ENCODE measurements at regions not wholly inside any gene's neighbourhood (a gene's known extent, or its start where the extent isn't known, plus 50 kb on each side); places are given as distances from the start of the nearest gene placed in this dataset.

DNA sequence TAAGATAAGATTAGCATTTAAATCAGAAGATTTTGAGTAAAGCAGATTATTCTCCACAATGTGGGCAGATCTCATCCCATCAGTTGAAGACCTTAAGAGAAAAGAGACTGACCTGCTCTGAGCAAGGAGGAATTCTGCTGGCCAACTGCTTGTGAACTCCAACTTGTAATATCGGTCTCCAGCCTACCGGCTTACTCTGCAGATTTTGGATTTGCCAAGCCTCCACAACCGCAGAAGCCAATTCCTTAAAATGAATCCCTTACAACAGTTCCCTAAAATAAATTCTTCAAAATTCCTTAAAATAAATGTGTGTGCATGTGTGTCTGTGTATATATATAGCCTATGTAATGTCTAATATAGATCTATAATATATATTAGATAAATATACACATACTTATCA, 107.4 kb upstream of the KLF13 start:
- Histone ChIP-seq H4K20me1 (replicated peaks; ENCODE audit: control insufficient read depth, extremely low read depth, insufficient read depth, low read length) (no peaks in the 10 kb centered on the region), H3K36me3 (ENCODE audit: control insufficient read depth in 2 of 2, extremely low read depth in 1 of 2, insufficient read depth in 2 of 2, low read length in 2 of 2) (no peaks in the 10 kb centered on the region), H3K4me2 (ENCODE audit: insufficient read depth, low read length) (no peak overlapping the region), H3K4me1 (ENCODE audit: control insufficient read depth, extremely low read depth, insufficient read depth, low read length) (peaks cover 9% of the 10 kb centered on the region), H3K9ac (replicated peaks; ENCODE audit: extremely low read depth, insufficient read depth, low read length) (no peak overlapping the region), H3K79me2 (ENCODE audit: control insufficient read depth, insufficient read depth, low read length) (no peaks in the 10 kb centered on the region), H3K9me1 (replicated peaks; ENCODE audit: control insufficient read depth, extremely low read depth, insufficient read depth, low read length) (no peaks in the 10 kb centered on the region), H2AFZ (ENCODE audit: low read depth, low read length) (no peak overlapping the region), H3K27ac (ENCODE audit: insufficient read depth, low read depth, low read length) (no peak overlapping the region), H3K27me3 (ENCODE audit: control insufficient read depth in 2 of 2, insufficient read depth in 2 of 2, low read length in 2 of 2) (peaks cover 14 to 19% of the 10 kb centered on the region in 2 experiments), H3K4me3 (replicated peaks in 1 of 3; ENCODE audit: insufficient read depth in 1 of 3, low read depth in 1 of 3, low read length in 3 of 3) (no peak overlapping the region), H3K9me3 (replicated peaks; ENCODE audit: control insufficient read depth, insufficient read depth, low read length) (no peaks in the 10 kb centered on the region)
- CTCF ChIA-PET = interaction anchor here (0.6 to 1.5 kb wide), 2 partner anchors 148 to 270 kb away, joined by 3 to 4 read pairs; no protein-coding TSS in a partner anchor
- no peak for FAIRE-seq
- DNase-seq (ENCODE audit: low read depth, low spot score) = no peak
- BruUV-seq (replicated peaks) = no TSS peak
- dilution Hi-C loops (cut with MboI; ENCODE audit: extremely low pct_ligation_motif_present, low sequenced_read_pairs) = loop anchor here (25.0 kb wide), 2 partner anchors 93 to 268 kb away; no protein-coding TSS in a partner anchor
- TF ChIP-seq GATA2 (IDR thresholded peaks at IDR 0.05; ENCODE audit: insufficient read depth, insufficient read length, low read depth, low read length) = no peak
- TF ChIP-seq JUN (IDR thresholded peaks at IDR 0.05; ENCODE audit: borderline replicate concordance, insufficient read depth, insufficient read length, low read depth) = no peak
- TF ChIP-seq, protein P1, sequence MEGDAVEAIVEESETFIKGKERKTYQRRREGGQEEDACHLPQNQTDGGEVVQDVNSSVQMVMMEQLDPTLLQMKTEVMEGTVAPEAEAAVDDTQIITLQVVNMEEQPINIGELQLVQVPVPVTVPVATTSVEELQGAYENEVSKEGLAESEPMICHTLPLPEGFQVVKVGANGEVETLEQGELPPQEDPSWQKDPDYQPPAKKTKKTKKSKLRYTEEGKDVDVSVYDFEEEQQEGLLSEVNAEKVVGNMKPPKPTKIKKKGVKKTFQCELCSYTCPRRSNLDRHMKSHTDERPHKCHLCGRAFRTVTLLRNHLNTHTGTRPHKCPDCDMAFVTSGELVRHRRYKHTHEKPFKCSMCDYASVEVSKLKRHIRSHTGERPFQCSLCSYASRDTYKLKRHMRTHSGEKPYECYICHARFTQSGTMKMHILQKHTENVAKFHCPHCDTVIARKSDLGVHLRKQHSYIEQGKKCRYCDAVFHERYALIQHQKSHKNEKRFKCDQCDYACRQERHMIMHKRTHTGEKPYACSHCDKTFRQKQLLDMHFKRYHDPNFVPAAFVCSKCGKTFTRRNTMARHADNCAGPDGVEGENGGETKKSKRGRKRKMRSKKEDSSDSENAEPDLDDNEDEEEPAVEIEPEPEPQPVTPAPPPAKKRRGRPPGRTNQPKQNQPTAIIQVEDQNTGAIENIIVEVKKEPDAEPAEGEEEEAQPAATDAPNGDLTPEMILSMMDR (IDR thresholded peaks at IDR 0.05; ENCODE audit: extremely low read depth in 1 of 2, insufficient read depth in 1 of 2, low read depth in 1 of 2, low read length in 2 of 2) = no peak
- no peak for TF ChIP-seq MAX (IDR thresholded peaks at IDR 0.05; ENCODE audit: insufficient read depth, insufficient read length)
- TF ChIP-seq MYC (IDR thresholded peaks at IDR 0.05; ENCODE audit: low read depth, low read length) = no peak
- no peak for TF ChIP-seq POLR2A (IDR thresholded peaks at IDR 0.05; ENCODE audit: low read depth, low read length)
- TF ChIP-seq EZH2 (IDR thresholded peaks at IDR 0.05; ENCODE audit: borderline replicate concordance, low read depth, low read length, severe bottlenecking) = no peak
- no peak for TF ChIP-seq FOS (IDR thresholded peaks at IDR 0.05; ENCODE audit: borderline replicate concordance, insufficient read depth, low read length)
- POLR2A ChIA-PET = no interaction called here
- intact Hi-C loops (cut with micrococcal nuclease) = no loop called here
